Lung (tissue), 11 donors: ENCODE measurements at regions not wholly inside any gene's neighbourhood (a gene's known extent, or its start where the extent isn't known, plus 50 kb on each side); places are given as distances from the start of the nearest gene placed in this dataset.

Experiments used
- ATAC-seq: fragments of 200-7000 bp; cut with Tn5 transposase; one replicate; pipeline ENCODE4 v1.9.1; 2020; ENCODE audit warnings: moderate number of reproducible peaks; ENCODE audit not compliant: insufficient read depth, low FRiP score
- DNase-seq, 3 donors: peaks; one replicate each; pipeline ENCODE4 v3.0.0-alpha.2; 2013 to 2017
- H3K27ac ChIP-seq, 2 donors: one replicate each; pipeline ENCODE4 v1.5.1; 2013; ENCODE audit warnings: mild to moderate bottlenecking in 2 of 2, moderate library complexity in 2 of 2, control low read depth in 1 of 2, inconsistent platforms in 1 of 2, low read depth in 1 of 2, low read length in 1 of 2
- H3K27me3 ChIP-seq, 3 donors: one replicate each; pipeline ENCODE4 v1.5.1; 2013; ENCODE audit warnings: low read length in 2 of 3; ENCODE audit not compliant: control insufficient read depth in 3 of 3, insufficient read depth in 3 of 3
- H3K36me3 ChIP-seq, 4 donors: one replicate each; pipeline ENCODE4 v1.5.1; 2013; ENCODE audit warnings: low read length in 4 of 4, mild to moderate bottlenecking in 1 of 4, moderate library complexity in 1 of 4; ENCODE audit not compliant: control insufficient read depth in 4 of 4, insufficient read depth in 4 of 4
- H3K4me1 ChIP-seq, 5 donors: one replicate each; pipeline ENCODE4 v1.5.1; 2013; ENCODE audit warnings: low read length in 5 of 5, mild to moderate bottlenecking in 2 of 5, moderate library complexity in 1 of 5; ENCODE audit not compliant: control insufficient read depth in 5 of 5, insufficient read depth in 5 of 5
- H3K4me3 ChIP-seq: one replicate; pipeline ENCODE4 v1.5.1; 2013; ENCODE audit warnings: mild to moderate bottlenecking, control low read depth, moderate library complexity
- H3K9ac ChIP-seq, 2 donors: one replicate each; pipeline ENCODE4 v1.5.1; 2013; ENCODE audit warnings: low read length in 2 of 2, control low read depth in 1 of 2; ENCODE audit not compliant: insufficient read depth in 1 of 2
- H3K9me3 ChIP-seq, 4 donors: one replicate each; pipeline ENCODE4 v1.5.1; 2013; ENCODE audit warnings: low read length in 3 of 4, mild to moderate bottlenecking in 1 of 4, moderate library complexity in 1 of 4; ENCODE audit not compliant: control insufficient read depth in 4 of 4, insufficient read depth in 3 of 4
- CTCF ChIP-seq: IDR thresholded peaks from 2 replicates; pipeline ENCODE4 v1.5.1; 2012; ENCODE audit warnings: mild to moderate bottlenecking; ENCODE audit errors: control extremely low read depth, extremely low read depth
- whole genome bisulfite sequencing, 2 donors: extraction: QIAGEN DNeasy Blood & Tissue Kit; methylation state at CpG; one replicate each; pipeline ENCODE4 v1.1.7; 2013; 5-methylcytosine and 5-hydroxymethylcytosine counted together
- donor health status: control.
- donor health status: control.
- donor health status: Bipolar disorder and iron deficiency.
- donor health status: healthy.
- donor health status: DM: yes; HTN: yes; CAD: no.

GRCh38 chr1:88286716-88287115, 397.4 kb upstream of the PKN2 start:
- no peaks in the 10 kb centered on the region for H3K27me3 ChIP-seq
- no peaks in the 10 kb centered on the region for H3K36me3 ChIP-seq
- ATAC-seq (no peak), DNase-seq (no peak)
- H3K4me1 ChIP-seq: peaks cover 0 to 16% (median 0%) of the 10 kb centered on the region in 5 donors
- 60 to 81% methylated on average over 1 of the region's 1 CpG for WGBS, 2 donors
- no peak overlapping the region for H3K9ac ChIP-seq
- TF ChIP-seq CTCF: no peak
- no peak overlapping the region for H3K4me3 ChIP-seq
- no peaks in the 10 kb centered on the region for H3K9me3 ChIP-seq
- no peak overlapping the region for H3K27ac ChIP-seq

- no peak overlapping the region for H3K27ac ChIP-seq
- WGBS, 2 donors: 74 to 84% methylated on average over 2 of the region's 2 CpGs
- H3K9me3 ChIP-seq: no peaks in the 10 kb centered on the region
- DNase-seq (no peak), ATAC-seq (no peak)
- H3K4me3 ChIP-seq: no peak overlapping the region
- no peaks in the 10 kb centered on the region for H3K36me3 ChIP-seq
- peaks cover 0 to 30% (median 0%) of the 10 kb centered on the region in 5 donors for H3K4me1 ChIP-seq
- no peak for TF ChIP-seq CTCF
- no peak overlapping the region for H3K9ac ChIP-seq
- H3K27me3 ChIP-seq: no peaks in the 10 kb centered on the region
These were observed 395.5 kb upstream of the PKN2 start for GRCh38 chr1:88288571-88288970.

GRCh38 chr1:88289401-88290102, 394.5 kb upstream of the PKN2 start:
- WGBS, 2 donors: 55 to 75% methylated on average over 2 of the region's 2 CpGs
- no peak overlapping the region for H3K9ac ChIP-seq
- DNase-seq (peak in 2 of 3 donors; percentile 89 to 94), ATAC-seq (no peak)
- no peak overlapping the region for H3K4me3 ChIP-seq
- no peak for TF ChIP-seq CTCF
- H3K36me3 ChIP-seq: no peaks in the 10 kb centered on the region
- H3K9me3 ChIP-seq: no peaks in the 10 kb centered on the region
- H3K27ac ChIP-seq: no peak overlapping the region
- peaks cover 0 to 30% (median 0%) of the 10 kb centered on the region in 5 donors for H3K4me1 ChIP-seq
- no peaks in the 10 kb centered on the region for H3K27me3 ChIP-seq
